Colonic mucosa (tissue), 4 donors: ENCODE measurements at regions not wholly inside any gene's neighbourhood (a gene's known extent, or its start where the extent isn't known, plus 50 kb on each side); places are given as distances from the start of the nearest gene placed in this dataset.

Experiments used
- DNase-seq: peaks from one replicate; pipeline ENCODE4 v3.0.0-alpha.2; 2020
- H3K27ac ChIP-seq: fragments of 200-600 bp; one replicate; pipeline ENCODE4 v1.8.0; 2021
- H3K27me3 ChIP-seq: fragments of 200-600 bp; one replicate; pipeline ENCODE4 v1.8.0; 2021
- H3K36me3 ChIP-seq: fragments of 200-600 bp; one replicate; pipeline ENCODE4 v1.8.0; 2021
- H3K4me1 ChIP-seq: fragments of 200-600 bp; one replicate; pipeline ENCODE4 v1.8.0; 2021; ENCODE audit warnings: mild to moderate bottlenecking
- H3K4me3 ChIP-seq: fragments of 200-600 bp; one replicate; pipeline ENCODE4 v1.8.0; 2021
- H3K9ac ChIP-seq, 2 donors: one replicate each; pipeline ENCODE4 v1.7.0; 2013; ENCODE audit warnings: control low read depth in 2 of 2, low read depth in 2 of 2, low read length in 2 of 2
- H3K9me3 ChIP-seq: fragments of 200-600 bp; one replicate; pipeline ENCODE4 v1.8.0; 2021
- CTCF ChIP-seq: fragments of 200-600 bp; IDR thresholded peaks from one replicate; pipeline ENCODE4 v1.8.0; 2022; ENCODE audit warnings: antibody characterized with exemption, mild to moderate bottlenecking
- intact Hi-C: fragments of 100-400 bp; cut with DNase I; formaldehyde crosslinking; loops from one replicate; pipeline ENCODE4 v1.14.1; 2022
- donor health status: healthy.
- donor health status: DM: no; HTN: no; CAD: no.
- donor health status: DM: no; HTN: no; CAD: no.

GRCh38 chr16:52781005-52781630, 234.2 kb upstream of the TOX3 start:
- Histone ChIP-seq H3K4me3 (no peak overlapping the region), H3K4me1 (no peaks in the 10 kb centered on the region), H3K36me3 (no peaks in the 10 kb centered on the region), H3K27me3 (no peaks in the 10 kb centered on the region), H3K27ac (no peak overlapping the region), H3K9me3 (no peaks in the 10 kb centered on the region), H3K9ac (no peak overlapping the region)
- intact Hi-C loops: no loop called here
- no peak for TF ChIP-seq CTCF
- DNase-seq: no peak

GRCh38 chr16:52773026-52773425, 226.1 kb upstream of the TOX3 start:
- intact Hi-C loops: no loop called here
- H3K4me3 ChIP-seq: no peak overlapping the region
- H3K9me3 ChIP-seq: no peaks in the 10 kb centered on the region
- no peak for TF ChIP-seq CTCF
- no peak for DNase-seq
- no peaks in the 10 kb centered on the region for H3K36me3 ChIP-seq
- no peak overlapping the region for H3K9ac ChIP-seq
- no peaks in the 10 kb centered on the region for H3K27me3 ChIP-seq
- no peak overlapping the region for H3K27ac ChIP-seq
- H3K4me1 ChIP-seq: no peaks in the 10 kb centered on the region

GRCh38 chr16:52770828-52771227, 223.9 kb upstream of the TOX3 start:
- no peak overlapping the region for H3K27ac ChIP-seq
- H3K4me3 ChIP-seq: no peak overlapping the region
- TF ChIP-seq CTCF: no peak

GRCh38 chr16:52758473-52758855, 211.5 kb upstream of the TOX3 start:
- Histone ChIP-seq H3K27me3 (no peaks in the 10 kb centered on the region), H3K9me3 (no peaks in the 10 kb centered on the region), H3K9ac (no peak overlapping the region), H3K27ac (no peak overlapping the region), H3K4me1 (no peaks in the 10 kb centered on the region), H3K36me3 (no peaks in the 10 kb centered on the region), H3K4me3 (no peak overlapping the region)
- intact Hi-C loops: no loop called here
- no peak for TF ChIP-seq CTCF
- DNase-seq: no peak

More at GRCh38 chr16:52770828-52771227, 223.9 kb upstream of the TOX3 start:
- intact Hi-C loops: no loop called here
- DNase-seq: no peak
- Histone ChIP-seq H3K9ac (no peak overlapping the region), H3K9me3 (no peaks in the 10 kb centered on the region), H3K4me1 (no peaks in the 10 kb centered on the region), H3K27me3 (no peaks in the 10 kb centered on the region), H3K36me3 (no peaks in the 10 kb centered on the region)

GRCh38 chr16:52757746-52758472, 211.0 kb upstream of the TOX3 start:
- intact Hi-C loops: no loop called here

More at GRCh38 chr16:52757746-52758472, 211.0 kb upstream of the TOX3 start:
- Histone ChIP-seq H3K27ac (no peak overlapping the region), H3K27me3 (no peaks in the 10 kb centered on the region), H3K9ac (no peak overlapping the region), H3K4me1 (no peaks in the 10 kb centered on the region), H3K36me3 (no peaks in the 10 kb centered on the region), H3K4me3 (no peak overlapping the region), H3K9me3 (no peaks in the 10 kb centered on the region)
- no peak for TF ChIP-seq CTCF
- DNase-seq: no peak
